ENCODE measurements at regions not wholly inside any gene's neighbourhood (a gene's known extent, or its start where the extent isn't known, plus 50 kb on each side); places are given as distances from the start of the nearest gene placed in this dataset.

- CTCF ChIA-PET, result no interaction called here
- ATAC-seq (ENCODE audit: low read depth), result no peak
- no peaks in the 10 kb centered on the region for H3K4me1 Mint-ChIP-seq
- no peaks in the 10 kb centered on the region for H3K36me3 Mint-ChIP-seq (ENCODE audit: low read depth)
- DNase-seq, result no peak
- peaks cover 12% of the 10 kb centered on the region for H3K27me3 Mint-ChIP-seq
- no peaks in the 10 kb centered on the region for H3K9me3 Mint-ChIP-seq
- no peak overlapping the region for H3K27ac Mint-ChIP-seq
- POLR2A ChIA-PET, result no interaction called here
- intact Hi-C loops (cut with micrococcal nuclease), result no loop called here
- TF ChIP-seq CTCF (IDR thresholded peaks at IDR 0.05), result no peak
- no peak overlapping the region for H3K4me3 Mint-ChIP-seq
Measured at GRCh38 chr20:24304291-24304690, 165.1 kb upstream of the SYNDIG1 start.

GRCh38 chr20:24303393-24304170, 165.8 kb upstream of the SYNDIG1 start:
- no peak for TF ChIP-seq CTCF (IDR thresholded peaks at IDR 0.05)
- ChIA-PET CTCF (no interaction called here), POLR2A (no interaction called here)
- H3K36me3 Mint-ChIP-seq (ENCODE audit: low read depth), result no peaks in the 10 kb centered on the region
- no peak for ATAC-seq (ENCODE audit: low read depth)
- H3K27ac Mint-ChIP-seq, result no peak overlapping the region
- H3K4me3 Mint-ChIP-seq, result no peak overlapping the region
- H3K9me3 Mint-ChIP-seq, result no peaks in the 10 kb centered on the region
- H3K27me3 Mint-ChIP-seq, result peaks cover 12% of the 10 kb centered on the region
- DNase-seq, result no peak
- H3K4me1 Mint-ChIP-seq, result no peaks in the 10 kb centered on the region
- intact Hi-C loops (cut with micrococcal nuclease), result no loop called here

GRCh38 chr20:24297993-24298392, 171.4 kb upstream of the SYNDIG1 start:
- no peaks in the 10 kb centered on the region for H3K9me3 Mint-ChIP-seq
- H3K27me3 Mint-ChIP-seq, result peaks cover 12% of the 10 kb centered on the region
- POLR2A ChIA-PET, result no interaction called here
- intact Hi-C loops (cut with micrococcal nuclease), result no loop called here
- H3K4me3 Mint-ChIP-seq, result no peak overlapping the region
- no peak overlapping the region for H3K27ac Mint-ChIP-seq
- DNase-seq, result no peak
- H3K36me3 Mint-ChIP-seq (ENCODE audit: low read depth), result no peaks in the 10 kb centered on the region
- H3K4me1 Mint-ChIP-seq, result no peaks in the 10 kb centered on the region
- ATAC-seq (ENCODE audit: low read depth), result no peak
- no peak for TF ChIP-seq CTCF (IDR thresholded peaks at IDR 0.05)
- CTCF ChIA-PET, result no interaction called here

GRCh38 chr20:24296477-24297261, 172.8 kb upstream of the SYNDIG1 start:
- Mint-ChIP-seq H3K27me3 (peaks cover 11% of the 10 kb centered on the region), H3K9me3 (no peaks in the 10 kb centered on the region), H3K4me1 (no peaks in the 10 kb centered on the region), H3K27ac (no peak overlapping the region), H3K4me3 (no peak overlapping the region), H3K36me3 (ENCODE audit: low read depth) (no peaks in the 10 kb centered on the region)
- ATAC-seq (ENCODE audit: low read depth) (no peak), DNase-seq (no peak)
- ChIA-PET POLR2A (no interaction called here), CTCF (no interaction called here)
- intact Hi-C loops (cut with micrococcal nuclease), result no loop called here
- no peak for TF ChIP-seq CTCF (IDR thresholded peaks at IDR 0.05)

- no peak overlapping the region for H3K4me3 Mint-ChIP-seq
Measured at GRCh38 chr20:24291014-24291413, 178.4 kb upstream of the SYNDIG1 start.

More at GRCh38 chr20:24291014-24291413, 178.4 kb upstream of the SYNDIG1 start:
- peaks cover 3% of the 10 kb centered on the region for H3K9me3 Mint-ChIP-seq
- peaks cover 16% of the 10 kb centered on the region for H3K4me1 Mint-ChIP-seq
- H3K36me3 Mint-ChIP-seq (ENCODE audit: low read depth), result no peaks in the 10 kb centered on the region
- DNase-seq (no peak), ATAC-seq (ENCODE audit: low read depth) (no peak)
- POLR2A ChIA-PET, result no interaction called here
- TF ChIP-seq CTCF (IDR thresholded peaks at IDR 0.05), result no peak
- CTCF ChIA-PET, result no interaction called here
- H3K27ac Mint-ChIP-seq, result no peak overlapping the region
- intact Hi-C loops (cut with micrococcal nuclease), result no loop called here
- H3K27me3 Mint-ChIP-seq, result no peaks in the 10 kb centered on the region
